Prostate gland (tissue), 2 donors: ENCODE measurements at regions not wholly inside any gene's neighbourhood (a gene's known extent, or its start where the extent isn't known, plus 50 kb on each side); places are given as distances from the start of the nearest gene placed in this dataset.

ENCODE experiments used
- CTCF ChIP-seq, 4 experiments: fragments of 200-600 bp in 2 of 4; fragments of 450-650 bp in 2 of 4; sonication (generic) in 2 of 4; IDR thresholded peaks; 1 replicate in 3 of 4; 2 replicates in 1 of 4; pipeline ENCODE4 v1.5.1; 2016 to 2019; ENCODE audit warnings: antibody characterized with exemption in 4 of 4, mild to moderate bottlenecking in 2 of 4, moderate library complexity in 2 of 4
- POLR2A ChIP-seq: fragments of 450-650 bp; IDR thresholded peaks from one replicate; pipeline ENCODE4 v1.6.1; 2016; ENCODE audit warnings: antibody characterized with exemption, mild to moderate bottlenecking
- POLR2AphosphoS5 ChIP-seq: sonication (generic); formaldehyde crosslinking; IDR thresholded peaks from one replicate; pipeline ENCODE4 v1.6.1; 2017; ENCODE audit warnings: antibody characterized with exemption

GRCh38 chr2:238597638-238598528 lies 171.2 kb downstream of the ASB1 start:
- TF ChIP-seq CTCF (IDR thresholded peaks at IDR 0.05): no peak
- TF ChIP-seq POLR2A: no peak
- TF ChIP-seq POLR2AphosphoS5: no peak
